Brain microvascular endothelial cell (primary cell): ENCODE measurements at regions not wholly inside any gene's neighbourhood (a gene's known extent, or its start where the extent isn't known, plus 50 kb on each side); places are given as distances from the start of the nearest gene placed in this dataset.

Experiments used
- DNase-seq: peaks from one replicate; pipeline ENCODE4 v3.0.0-alpha.2; 2020
- H3K27ac ChIP-seq: fragments of 250-450 bp; sonication (Bioruptor Pico); 2 replicates; pipeline ENCODE4 v1.5.1; 2020; ENCODE audit warnings: mild to moderate bottlenecking, moderate library complexity
- H3K27me3 ChIP-seq: fragments of 250-450 bp; sonication (Bioruptor Pico); replicated peaks from 2 replicates; pipeline ENCODE4 v1.5.1; 2020; ENCODE audit warnings: mild to moderate bottlenecking
- H3K36me3 ChIP-seq: fragments of 250-450 bp; sonication (Bioruptor Pico); replicated peaks from 2 replicates; pipeline ENCODE4 v1.5.1; 2020; ENCODE audit warnings: mild to moderate bottlenecking
- H3K4me3 ChIP-seq: 2 replicates; pipeline ENCODE4 v1.5.1; 2011; ENCODE audit warnings: low read depth, mild to moderate bottlenecking, control low read depth, low read length, moderate library complexity
- in situ Hi-C: cut with HindIII; loops from 2 replicates; pipeline ENCODE4 v1.10.0; 2017; ENCODE audit warnings: low sequenced_read_pairs, low pct_ligation_motif_present
- TF ChIP-seq, protein P1 (sequence below): IDR thresholded peaks from 2 replicates; pipeline ENCODE4 v1.5.1; 2011; ENCODE audit warnings: low read depth, mild to moderate bottlenecking, moderate library complexity, low read length, control low read depth, inconsistent platforms; ENCODE audit errors: missing control alignments

DNA sequence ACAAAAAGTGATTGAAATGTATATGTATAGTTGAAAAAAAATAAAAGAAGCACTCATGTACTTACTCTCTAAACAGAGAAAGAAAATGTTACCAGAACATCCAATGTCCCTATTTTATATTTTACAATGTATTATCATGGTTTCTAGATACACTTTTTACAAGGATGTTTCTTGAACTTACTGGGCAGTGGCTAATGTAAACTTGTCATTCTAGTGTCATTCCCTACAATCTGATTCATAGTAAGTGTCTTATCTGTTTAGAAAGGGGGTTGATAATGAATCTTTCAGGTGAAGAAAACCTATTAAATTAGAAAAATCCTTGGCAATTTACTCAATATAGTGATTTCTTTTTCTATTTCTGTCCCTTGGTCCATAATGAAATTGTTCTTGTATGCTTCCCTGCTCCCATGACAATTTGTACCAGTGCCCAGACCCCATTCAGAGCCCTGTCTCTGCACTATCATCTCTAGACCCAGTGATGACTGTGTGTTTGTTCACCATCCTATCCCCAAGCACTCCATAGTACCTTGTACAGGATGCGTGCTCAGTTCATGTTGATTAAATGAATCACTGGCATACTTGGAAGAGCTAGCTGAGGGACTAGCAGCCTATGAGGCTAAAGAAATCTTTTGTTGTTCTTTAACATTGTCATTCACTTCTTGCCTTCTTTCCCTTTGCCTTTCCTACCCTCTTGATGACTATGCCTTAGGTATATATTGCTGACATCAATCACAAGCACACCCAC lies 101.2 kb downstream of the HMHB1 start:
- peak overlapping the region; percentile 73 for H3K27ac ChIP-seq
- H3K27me3 ChIP-seq: no peaks in the 10 kb centered on the region
- TF ChIP-seq, protein P1, sequence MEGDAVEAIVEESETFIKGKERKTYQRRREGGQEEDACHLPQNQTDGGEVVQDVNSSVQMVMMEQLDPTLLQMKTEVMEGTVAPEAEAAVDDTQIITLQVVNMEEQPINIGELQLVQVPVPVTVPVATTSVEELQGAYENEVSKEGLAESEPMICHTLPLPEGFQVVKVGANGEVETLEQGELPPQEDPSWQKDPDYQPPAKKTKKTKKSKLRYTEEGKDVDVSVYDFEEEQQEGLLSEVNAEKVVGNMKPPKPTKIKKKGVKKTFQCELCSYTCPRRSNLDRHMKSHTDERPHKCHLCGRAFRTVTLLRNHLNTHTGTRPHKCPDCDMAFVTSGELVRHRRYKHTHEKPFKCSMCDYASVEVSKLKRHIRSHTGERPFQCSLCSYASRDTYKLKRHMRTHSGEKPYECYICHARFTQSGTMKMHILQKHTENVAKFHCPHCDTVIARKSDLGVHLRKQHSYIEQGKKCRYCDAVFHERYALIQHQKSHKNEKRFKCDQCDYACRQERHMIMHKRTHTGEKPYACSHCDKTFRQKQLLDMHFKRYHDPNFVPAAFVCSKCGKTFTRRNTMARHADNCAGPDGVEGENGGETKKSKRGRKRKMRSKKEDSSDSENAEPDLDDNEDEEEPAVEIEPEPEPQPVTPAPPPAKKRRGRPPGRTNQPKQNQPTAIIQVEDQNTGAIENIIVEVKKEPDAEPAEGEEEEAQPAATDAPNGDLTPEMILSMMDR: no peak
- H3K4me3 ChIP-seq: no peak overlapping the region
- peak; percentile 96 for DNase-seq
- in situ Hi-C loops: no loop called here
- H3K36me3 ChIP-seq: no peaks in the 10 kb centered on the region

DNA sequence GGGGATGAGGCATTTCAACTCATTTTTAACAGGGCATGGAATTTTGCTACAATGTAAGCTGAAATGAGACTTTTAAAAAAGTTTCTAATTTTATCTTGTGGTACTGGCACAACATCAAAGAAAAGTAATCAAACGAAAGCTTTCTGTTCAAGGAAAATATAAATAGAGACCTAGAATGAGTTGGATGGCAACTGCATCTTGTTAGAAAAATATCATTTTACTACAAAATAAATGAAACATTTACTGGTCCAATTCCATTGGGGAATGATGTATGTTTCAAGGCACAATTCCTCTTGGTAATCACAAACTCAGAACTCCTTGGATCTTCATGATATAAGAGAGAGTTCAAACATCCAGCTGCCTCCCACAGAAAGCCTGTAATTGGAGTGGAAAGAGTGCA lies 102.8 kb downstream of the HMHB1 start:
- no peaks in the 10 kb centered on the region for H3K36me3 ChIP-seq
- TF ChIP-seq, protein P1: no peak
- no peak for DNase-seq

DNA sequence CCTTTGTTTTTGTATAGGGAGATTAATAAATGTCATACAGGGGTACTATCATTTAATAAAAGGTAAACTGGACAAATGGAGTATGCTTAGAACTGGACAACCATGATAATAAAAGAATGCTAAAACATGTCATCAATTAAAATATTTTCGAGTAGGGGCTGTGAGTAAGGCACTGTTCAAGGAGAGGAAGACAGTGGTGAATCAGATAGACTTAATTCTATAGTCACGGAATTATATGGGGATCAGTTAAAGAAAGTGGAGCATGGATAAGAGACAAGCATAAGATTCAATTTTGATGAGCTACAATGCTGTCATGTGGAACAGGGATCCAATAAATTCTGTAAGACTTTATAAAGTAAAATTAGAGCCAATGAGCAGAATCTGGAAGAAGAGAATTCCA lies 104.5 kb downstream of the HMHB1 start:
- TF ChIP-seq, protein P1: no peak
- no peaks in the 10 kb centered on the region for H3K27me3 ChIP-seq
- no peak overlapping the region for H3K4me3 ChIP-seq
- H3K27ac ChIP-seq: no peak overlapping the region
- in situ Hi-C loops: no loop called here
- no peak for DNase-seq
- no peaks in the 10 kb centered on the region for H3K36me3 ChIP-seq

More for the DNA sequence above, 102.8 kb downstream of the HMHB1 start:
- no peak overlapping the region for H3K4me3 ChIP-seq
- no peak overlapping the region for H3K27ac ChIP-seq
- in situ Hi-C loops: no loop called here
- H3K27me3 ChIP-seq: no peaks in the 10 kb centered on the region

DNA sequence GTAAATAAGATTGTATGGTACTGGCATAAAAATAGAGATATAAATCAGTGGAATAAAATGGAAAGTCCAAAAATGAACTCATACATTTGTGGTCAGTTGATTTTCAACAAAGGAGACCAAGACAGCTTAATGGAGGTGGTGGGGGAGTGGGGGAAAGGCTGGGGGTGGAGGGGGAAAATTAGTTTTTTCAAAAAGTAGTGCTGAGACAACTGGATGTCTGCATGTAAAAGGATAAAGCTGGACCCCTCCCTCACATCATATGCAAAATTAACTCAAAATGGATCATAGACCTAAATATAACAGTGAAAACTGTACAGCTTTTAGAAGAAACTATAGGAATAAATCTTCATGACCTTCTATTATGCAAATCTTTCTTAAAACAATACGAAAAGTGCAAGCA lies 107.0 kb downstream of the HMHB1 start:
- TF ChIP-seq, protein P1: no peak
- no peaks in the 10 kb centered on the region for H3K27me3 ChIP-seq
- DNase-seq: no peak

DNA sequence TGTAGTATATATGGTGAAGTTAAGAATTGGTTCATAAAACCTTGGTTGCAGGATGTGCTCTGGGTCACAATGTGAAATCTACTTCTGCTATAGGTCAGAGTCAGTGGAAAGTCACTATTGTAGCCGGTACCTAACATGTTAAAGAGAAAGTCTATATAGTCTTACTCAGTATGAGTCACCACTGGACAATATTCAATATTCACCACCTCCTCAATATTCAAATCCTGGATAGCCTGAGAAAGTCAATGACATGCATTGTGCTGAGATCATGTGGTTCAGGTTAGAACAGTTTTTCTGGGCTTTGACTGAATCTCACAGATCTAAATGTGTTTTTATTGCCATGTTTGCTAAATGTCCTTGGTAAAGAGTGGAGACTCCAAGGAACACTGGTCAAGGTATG lies 108.8 kb downstream of the HMHB1 start:
- Histone ChIP-seq H3K4me3 (no peak overlapping the region), H3K36me3 (no peaks in the 10 kb centered on the region), H3K27ac (peak overlapping the region; percentile 84), H3K27me3 (no peaks in the 10 kb centered on the region)
- DNase-seq: no peak
- in situ Hi-C loops: no loop called here
- TF ChIP-seq, protein P1: no peak

More for the DNA sequence above, 107.0 kb downstream of the HMHB1 start:
- in situ Hi-C loops: no loop called here
- Histone ChIP-seq H3K36me3 (no peaks in the 10 kb centered on the region), H3K27ac (no peak overlapping the region), H3K4me3 (no peak overlapping the region)
